Activated CD4-positive, alpha-beta T cell treated with anti-CD3 and anti-CD28 coated beads, Interleukin-2, amount 50 U/mL, for 24 hours (primary cell): ENCODE measurements at regions not wholly inside any gene's neighbourhood (a gene's known extent, or its start where the extent isn't known, plus 50 kb on each side); places are given as distances from the start of the nearest gene placed in this dataset.
"Not testable (repeated sequence)": the region's sequence is repeated elsewhere in the genome, so short reads cannot be mapped to it uniquely, and the experiment has no call there.

ENCODE experiments used
- DNase-seq, 2 donors: peaks; one replicate each; pipeline ENCODE4 v3.0.0-alpha.2; 2020; ENCODE audit warnings: low read depth in 1 of 2, low spot score in 1 of 2

- no peak for DNase-seq
Measured at GRCh38 chr2:180554330-180554729, 426.1 kb upstream of the UBE2E3 start.

- DNase-seq = no peak
Measured at GRCh38 chr2:180553094-180553715, 427.2 kb upstream of the UBE2E3 start.

DNA sequence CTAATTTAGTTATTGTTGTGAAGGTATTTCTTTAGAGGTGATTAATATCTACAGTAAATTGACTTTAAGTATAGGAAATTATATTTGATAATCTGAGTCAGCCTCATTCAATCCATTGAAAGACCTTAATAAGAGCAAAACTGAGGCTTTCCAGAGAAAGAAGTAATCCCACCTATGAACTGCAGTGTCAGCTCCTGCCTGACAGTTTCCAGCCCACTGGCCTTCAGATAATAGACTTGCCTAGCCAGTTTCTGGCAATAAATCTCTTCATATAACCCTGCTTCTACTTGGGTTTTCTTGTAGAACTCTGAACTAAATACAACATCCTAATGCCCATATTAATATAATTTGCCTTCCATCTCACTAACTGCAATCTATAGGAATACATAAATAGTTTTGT is 437.9 kb upstream of the UBE2E3 start:
- no peak for DNase-seq

GRCh38 chr2:180540761-180541160 is 439.6 kb upstream of the UBE2E3 start:
- DNase-seq = no peak

- no peak for DNase-seq
Measured at GRCh38 chr2:180539541-180539940, 440.9 kb upstream of the UBE2E3 start.

GRCh38 chr2:180535289-180535688 is 445.1 kb upstream of the UBE2E3 start:
- DNase-seq = no peak

DNA sequence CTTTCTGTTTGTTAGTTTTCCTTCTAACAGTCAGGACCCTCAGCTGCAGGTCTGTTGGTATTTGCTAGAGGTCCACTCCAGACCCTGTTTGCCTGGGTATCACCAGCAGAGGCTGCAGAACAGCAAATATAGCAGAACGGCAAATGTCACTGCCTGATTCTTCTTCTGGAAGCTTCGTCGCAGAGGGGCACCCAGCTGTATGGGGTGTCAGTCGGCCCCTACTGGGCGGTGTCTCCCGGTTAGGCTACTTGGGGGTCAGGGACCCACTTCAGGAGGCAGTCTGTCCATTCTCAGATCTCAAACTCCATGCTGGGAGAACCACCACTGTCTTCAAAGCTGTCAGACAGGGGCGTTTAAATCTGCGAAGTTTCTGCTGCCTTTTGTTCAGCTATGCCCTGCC is 448.6 kb upstream of the UBE2E3 start:
- DNase-seq = not testable (repeated sequence)

GRCh38 chr2:180524499-180524898 is 455.9 kb upstream of the UBE2E3 start:
- no peak for DNase-seq

DNA sequence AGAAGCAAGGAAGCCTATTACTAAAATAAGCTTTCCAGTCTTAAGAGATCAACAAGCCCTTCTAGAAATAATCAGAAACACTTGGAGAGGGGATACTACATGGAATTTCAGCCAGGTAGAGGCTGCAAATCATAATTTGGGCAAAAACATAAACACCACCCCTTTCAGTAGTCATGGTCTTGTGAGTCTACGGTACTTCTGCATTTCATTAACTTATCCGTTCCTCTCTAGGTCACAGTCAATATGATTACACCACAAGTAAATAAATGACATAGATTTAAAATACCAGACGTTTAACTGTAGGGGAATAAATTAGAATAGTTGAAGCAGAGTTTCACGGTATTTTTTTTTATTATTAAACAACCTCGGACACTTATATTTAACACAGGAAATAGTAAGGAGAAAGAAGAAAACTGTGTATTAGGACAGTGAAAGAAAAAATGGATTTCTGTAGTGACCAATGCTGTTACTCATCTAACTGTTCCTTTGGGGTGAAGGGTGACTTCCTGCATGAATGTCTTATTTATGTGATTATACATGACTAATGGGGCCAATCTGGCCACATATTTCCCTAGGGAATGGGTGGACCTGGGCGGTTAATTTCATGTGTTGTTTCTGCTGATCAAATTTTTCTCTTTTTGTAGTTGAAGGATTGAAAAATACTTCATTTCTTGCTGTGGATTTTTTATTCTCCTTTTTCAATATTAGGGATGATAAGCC is 456.6 kb upstream of the UBE2E3 start:
- DNase-seq = no peak

- DNase-seq = no peak
Measured at GRCh38 chr2:180520921-180521581, 459.4 kb upstream of the UBE2E3 start.

GRCh38 chr2:180520206-180520605 is 460.2 kb upstream of the UBE2E3 start:
- no peak for DNase-seq

DNA sequence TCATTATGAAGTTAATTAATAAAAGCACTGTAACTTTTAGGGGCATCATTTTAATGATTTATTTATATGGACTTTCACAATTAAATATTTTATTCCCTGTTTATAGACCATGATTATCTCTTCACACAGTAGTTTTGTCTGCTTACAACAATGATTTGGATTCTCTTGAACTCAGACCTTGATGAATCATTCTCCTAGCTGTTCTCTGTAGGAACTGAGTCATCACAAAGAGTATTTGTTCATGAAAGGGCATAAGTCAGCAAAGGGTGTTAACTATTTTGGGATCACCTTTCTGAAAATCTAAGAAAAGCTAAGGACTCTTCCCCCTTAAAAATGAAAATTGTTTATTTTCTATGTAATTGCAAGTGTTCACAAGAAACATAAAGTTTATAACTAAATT is 461.1 kb upstream of the UBE2E3 start:
- DNase-seq = no peak

DNA sequence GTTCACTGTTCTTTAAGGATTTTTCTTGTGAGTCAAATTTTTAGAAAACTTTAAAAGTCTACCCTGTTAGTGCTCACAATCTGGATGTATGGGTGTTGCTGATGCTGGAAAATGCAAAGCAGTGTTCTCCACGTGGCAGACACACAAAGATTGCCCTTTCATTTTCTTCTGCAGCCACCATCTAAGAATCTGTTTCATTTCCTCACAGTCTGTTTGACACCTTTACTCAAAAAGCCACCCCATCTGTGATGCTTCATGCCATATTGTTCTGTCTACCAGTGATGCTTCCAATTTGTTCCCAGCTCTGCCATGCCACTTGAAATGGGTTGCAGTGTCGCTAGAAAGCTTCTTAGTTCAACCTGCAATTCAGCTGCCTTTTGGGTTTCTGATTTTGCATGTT is 464.2 kb upstream of the UBE2E3 start:
- no peak for DNase-seq

DNA sequence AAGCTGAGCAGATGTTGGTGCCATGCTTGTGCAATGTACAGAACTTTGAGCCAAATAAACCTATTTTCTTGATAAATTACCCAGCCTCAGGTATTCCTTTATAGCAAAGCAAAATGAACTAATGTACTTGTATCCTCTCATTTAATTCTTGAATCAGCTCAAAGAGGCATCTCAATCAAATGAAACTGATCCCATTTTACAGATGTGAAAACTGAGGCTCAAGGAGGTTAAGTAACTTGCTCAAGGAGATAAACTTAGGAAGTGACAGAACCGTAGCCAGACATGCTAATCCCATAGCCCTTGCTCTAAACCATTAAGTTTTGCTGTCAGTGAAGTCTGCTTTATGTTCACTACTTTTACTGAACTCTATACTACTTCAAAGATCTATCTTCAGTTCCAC is 467.0 kb upstream of the UBE2E3 start:
- no peak for DNase-seq

DNA sequence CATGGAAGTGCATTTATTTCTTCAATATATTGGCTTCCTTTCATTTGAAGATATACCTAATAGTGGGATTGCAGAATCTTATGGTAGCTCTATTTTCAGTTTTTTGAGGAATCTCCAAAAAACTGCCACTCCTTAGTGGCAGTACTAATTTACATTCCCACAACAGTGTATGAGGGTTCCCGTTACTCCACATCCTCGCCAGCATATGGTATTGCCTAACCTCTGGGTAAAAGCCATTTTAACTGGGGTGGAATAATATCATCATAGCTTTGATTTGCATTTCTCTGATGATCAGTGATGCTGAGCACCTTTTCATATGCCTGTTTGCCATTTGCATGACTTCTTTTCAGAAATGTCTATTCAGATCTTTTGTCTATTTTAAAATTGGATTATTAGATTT is 471.9 kb upstream of the UBE2E3 start:
- no peak for DNase-seq

DNA sequence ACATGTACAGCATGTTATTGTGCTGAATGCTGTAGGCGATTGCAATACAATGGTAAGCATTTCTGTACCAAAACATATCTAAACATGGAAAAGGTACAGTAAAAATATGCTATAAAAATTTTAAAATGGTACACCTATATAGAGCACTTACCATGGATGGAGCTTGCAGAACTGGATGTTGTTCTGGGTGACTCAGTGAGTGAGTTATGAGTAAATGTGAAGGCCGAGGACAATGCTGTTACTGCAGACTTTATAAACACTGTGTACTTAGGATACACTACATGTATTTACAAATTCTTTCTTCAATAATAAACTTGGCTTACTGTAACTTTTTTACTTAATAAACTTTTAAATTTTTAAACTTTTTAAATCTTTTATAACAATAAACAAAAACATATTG is 473.4 kb upstream of the UBE2E3 start:
- DNase-seq = no peak

- DNase-seq = no peak
Measured at GRCh38 chr2:180505203-180505602, 475.2 kb upstream of the UBE2E3 start.

DNA sequence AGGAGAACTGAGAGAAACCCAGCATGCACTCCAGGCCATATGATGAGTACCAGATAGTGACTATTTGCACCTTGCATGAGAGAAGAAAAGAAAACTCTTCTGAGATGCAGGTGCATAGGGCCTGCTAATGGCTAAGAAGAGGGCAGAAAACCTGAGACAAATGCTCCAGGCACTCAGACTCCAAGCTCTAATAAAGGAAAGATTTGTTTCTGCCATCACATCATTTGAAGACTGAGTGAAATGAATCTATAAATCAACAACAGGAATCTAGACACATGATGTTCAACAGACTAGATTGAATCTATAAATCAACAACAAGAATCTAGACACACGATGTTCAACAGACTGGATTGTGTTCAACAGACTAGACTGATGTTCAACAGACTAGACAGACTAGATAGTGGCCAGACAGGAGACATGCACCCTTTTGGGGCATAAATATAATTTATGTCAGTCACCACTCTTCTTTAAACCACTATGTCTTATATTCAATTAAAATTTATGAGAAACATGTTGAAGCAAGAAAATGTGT is 482.7 kb upstream of the UBE2E3 start:
- no peak for DNase-seq

DNA sequence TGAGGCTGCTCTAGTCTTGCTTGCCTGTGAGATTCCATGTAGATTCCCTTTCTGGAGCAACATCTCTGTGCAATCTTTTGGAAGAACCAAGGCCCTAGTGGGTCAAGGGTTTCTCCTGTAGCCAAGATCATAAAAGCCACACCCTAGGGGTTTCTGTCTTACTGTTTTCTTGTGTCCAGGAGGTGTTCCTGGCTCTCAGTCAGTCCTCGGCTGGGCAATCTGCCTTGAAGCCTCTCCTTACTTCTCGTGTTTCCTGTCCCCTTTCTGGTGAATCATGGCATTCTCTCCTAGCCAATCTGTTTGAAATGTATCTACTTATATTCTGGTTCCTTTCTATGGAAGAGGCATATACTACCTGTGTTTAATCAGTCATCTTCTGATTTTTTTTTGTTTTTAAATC is 484.8 kb upstream of the UBE2E3 start:
- DNase-seq = no peak

GRCh38 chr2:180494286-180494685 is 486.1 kb upstream of the UBE2E3 start:
- no peak for DNase-seq

- DNase-seq = no peak
Measured at GRCh38 chr2:180482696-180483095, 475.6 kb upstream of the CWC22 start.

DNA sequence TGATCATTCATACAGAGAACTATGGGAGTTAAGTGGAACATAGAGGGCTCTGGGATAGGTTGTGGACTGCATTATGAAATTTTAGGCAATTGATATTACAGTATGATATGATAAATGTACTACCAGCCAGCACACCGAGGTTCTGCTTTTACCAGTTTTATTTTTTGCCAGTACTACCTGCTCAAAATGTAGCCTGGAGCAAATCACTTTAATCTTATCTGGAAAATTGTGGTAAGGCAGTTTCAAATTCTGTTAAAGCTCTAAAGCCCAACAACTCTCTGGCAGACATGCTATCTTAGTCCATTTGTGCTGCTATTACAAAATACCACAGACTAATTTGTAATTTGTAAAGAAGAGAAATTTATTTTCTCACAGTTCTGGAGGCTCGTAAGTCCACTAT is 474.9 kb upstream of the CWC22 start:
- DNase-seq = no peak
